ENCODE measurements at regions not wholly inside any gene's neighbourhood (a gene's known extent, or its start where the extent isn't known, plus 50 kb on each side); places are given as distances from the start of the nearest gene placed in this dataset.

DNA sequence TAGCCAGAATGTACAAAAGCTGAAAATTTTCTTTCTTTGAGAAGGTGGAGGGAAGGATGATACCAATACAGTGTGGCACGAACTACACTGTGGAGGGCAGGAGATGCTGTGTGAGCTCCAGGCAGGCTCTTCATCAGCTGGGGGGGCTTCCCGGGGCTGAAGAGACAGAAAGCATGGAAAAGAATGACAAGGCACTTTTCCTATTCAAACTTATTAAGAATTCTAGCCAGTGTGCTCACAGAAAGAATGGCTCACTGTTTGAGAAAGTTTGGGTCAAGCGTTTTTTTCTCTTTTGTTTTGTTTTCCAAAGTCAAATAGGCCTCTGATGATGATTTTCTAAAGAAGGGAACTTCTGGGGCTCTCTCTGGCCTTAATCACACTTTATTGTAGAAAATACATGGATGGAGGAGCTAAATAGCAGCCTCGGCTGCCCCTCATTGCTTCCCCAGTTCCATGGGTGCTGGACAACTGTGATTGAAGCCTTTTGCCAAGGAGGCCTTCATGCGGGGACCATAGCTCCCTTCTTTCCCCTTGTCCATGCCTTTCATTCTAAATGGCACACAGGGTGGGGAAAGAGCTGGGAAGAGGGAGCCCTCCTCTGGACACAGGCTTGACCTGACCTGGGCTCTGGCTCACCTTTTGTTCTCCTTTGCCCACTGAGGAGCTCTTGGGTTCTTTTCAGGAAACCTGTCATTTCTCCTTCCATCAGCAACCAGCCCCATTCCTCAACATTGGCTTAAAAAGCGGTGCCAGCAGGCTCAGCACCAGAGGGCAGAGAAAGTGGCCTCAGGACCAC, 130.6 kb downstream of the TDRD15 start:
- no peak for DNase-seq

DNA sequence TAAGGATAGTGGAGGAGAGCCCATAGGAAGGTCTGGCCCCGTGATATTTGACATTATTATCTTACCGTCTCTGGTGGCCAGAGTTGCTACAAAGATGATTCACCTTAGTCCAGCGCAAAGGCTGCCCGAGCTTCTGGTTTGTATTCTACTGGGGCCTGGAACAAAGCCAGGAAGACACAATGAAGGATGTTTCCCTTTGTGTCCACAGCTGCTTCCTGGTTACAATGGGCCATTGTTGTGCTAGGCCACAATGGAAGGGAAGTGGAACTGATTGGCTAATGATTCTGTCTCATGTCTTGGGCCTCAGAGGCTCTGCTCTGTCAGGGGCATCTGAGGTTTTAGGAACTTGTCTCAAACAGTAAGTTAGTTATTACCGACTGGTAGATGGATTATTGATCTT, 132.2 kb downstream of the TDRD15 start:
- DNase-seq: peak; percentile 80

DNA sequence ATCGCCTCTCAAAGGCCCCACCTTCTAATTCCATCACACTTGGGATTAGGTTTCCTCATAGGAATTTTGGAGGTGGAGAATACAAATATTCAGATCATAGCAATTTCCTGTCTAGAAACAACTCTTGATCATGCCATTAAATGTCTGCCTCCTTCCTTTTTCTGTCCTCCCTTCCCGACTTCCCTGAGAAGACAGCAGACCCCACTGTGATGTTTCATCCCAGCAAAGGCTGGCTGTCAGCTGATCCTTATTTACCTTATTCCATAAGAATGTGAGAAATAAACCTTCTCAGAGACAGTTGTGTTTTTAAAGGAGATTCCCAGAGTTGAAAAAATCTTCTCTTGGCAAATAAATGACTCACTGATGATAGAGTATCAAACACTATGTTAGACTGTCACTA, 133.9 kb downstream of the TDRD15 start:
- no peak for DNase-seq

DNA sequence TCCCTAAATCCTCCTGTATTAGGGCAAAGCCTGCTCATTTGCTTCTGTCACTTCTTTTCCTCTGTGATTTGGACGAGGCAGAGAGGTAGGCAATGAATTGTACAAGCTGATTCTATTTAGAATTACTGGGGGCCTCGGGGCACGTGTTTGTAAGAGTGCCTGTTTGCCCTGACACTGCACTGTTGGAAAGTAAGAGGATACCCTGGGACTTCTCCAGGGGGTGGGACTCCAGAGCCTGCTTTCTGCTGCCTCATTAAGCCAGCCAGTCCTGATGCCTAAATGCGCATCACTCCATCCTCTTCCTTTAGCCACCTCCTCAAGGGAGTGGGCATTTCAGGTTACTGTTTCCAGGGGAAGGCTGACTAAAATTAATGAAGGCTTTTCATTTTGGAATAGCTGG, 134.3 kb downstream of the TDRD15 start:
- DNase-seq: no peak

DNA sequence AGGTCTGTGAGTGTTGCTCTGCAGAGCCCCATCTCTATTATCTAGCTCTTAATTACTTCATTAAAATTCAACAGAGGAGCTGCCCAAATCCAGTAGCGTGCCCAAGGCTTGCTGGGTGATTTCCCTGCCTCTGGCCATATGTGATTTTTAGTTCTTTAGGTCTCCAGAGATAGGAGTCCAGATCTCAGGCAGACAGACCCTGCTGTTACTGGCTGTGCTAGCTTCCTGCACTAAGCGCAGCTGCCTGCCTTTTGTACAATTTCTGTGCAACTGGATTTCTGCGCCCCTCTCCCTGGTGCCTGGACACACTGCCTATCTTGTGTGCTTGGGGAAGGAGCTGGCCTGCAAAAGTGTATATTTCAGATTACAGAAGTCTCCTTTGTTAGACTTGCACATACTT, 136.5 kb downstream of the TDRD15 start:
- no peak for DNase-seq

DNA sequence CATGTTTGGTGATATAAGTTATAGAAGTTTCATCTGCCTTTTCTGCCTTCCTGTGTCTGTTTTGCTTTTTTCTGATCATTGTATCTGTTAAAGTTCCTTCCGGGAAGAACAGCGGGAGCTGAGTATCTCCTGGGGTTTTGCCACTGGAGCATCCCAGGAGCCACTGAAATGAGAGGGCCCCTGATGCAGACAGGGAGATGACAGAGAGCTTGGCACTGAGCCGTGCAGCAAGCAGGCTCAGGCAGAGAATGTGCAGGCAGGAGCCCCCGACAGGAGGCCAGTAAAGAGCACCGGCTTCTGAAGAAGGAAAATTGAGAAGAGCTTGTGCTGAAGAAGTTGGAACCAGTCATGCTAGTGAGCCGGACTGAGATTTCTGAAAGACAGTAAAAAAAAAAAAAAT, 137.8 kb downstream of the TDRD15 start:
- no peak for DNase-seq

DNA sequence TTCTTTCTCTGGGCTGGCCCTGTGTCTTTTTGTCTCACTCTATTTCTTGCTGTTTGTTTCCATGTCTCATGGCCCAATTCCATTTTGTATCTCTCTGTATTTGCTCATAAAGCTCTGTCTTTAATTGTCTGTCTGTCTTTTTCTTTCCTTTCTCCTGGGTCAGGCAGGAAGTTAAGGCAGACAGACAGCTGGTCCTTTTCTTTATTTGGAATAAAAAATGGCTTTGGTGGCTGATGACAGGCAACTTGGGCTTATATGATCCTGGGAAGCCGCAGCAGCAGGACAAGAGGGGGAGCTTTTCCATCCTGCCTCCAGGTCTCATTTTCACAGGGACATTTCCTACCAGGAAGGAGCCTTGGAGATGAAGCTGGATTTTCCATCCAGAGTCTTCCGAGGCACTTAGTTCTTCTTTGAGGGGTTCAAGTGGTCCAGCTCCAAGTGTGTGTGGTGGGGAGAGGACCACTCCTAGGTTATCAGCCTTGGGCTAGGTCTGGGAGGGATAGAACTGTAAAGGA, 138.7 kb downstream of the TDRD15 start:
- DNase-seq: no peak

DNA sequence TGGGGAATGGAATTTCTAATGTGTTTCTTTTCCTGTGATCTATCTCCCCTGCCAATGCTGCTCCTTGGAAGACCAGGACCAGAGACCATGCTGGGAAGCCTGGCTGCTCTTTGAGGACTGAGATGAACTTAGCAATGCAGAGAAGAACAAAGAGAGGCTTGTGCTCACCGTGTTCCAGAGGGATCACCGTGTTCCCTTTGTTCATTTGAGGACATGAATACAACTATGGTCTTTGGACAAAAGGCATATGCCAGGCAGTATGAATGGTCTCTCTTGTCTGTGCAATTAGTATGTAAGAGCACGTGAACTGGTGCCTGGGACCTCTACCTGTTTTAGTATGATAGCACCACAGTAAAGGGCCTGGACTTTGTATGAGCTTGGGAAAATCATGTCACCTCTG, 139.9 kb downstream of the TDRD15 start:
- no peak for DNase-seq

DNA sequence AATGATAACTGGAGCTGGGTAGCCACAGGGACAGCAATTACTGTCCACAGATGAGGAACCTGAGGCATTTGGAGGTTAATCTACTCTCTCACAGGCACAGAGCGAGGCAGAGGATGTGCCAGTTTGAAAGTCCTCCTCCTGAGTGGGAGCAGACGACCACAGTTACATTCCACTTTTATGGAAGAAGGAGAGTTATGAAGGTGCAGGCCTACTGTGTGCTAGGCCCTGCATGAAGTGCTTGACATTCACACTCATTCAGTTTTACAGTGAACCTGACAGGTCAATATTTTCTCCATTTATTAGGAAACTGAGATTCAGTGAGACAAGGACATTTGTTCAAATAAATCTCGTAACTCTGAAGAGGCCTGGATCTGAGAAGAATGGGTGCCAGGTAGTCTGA, 142.0 kb downstream of the TDRD15 start:
- no peak for DNase-seq

DNA sequence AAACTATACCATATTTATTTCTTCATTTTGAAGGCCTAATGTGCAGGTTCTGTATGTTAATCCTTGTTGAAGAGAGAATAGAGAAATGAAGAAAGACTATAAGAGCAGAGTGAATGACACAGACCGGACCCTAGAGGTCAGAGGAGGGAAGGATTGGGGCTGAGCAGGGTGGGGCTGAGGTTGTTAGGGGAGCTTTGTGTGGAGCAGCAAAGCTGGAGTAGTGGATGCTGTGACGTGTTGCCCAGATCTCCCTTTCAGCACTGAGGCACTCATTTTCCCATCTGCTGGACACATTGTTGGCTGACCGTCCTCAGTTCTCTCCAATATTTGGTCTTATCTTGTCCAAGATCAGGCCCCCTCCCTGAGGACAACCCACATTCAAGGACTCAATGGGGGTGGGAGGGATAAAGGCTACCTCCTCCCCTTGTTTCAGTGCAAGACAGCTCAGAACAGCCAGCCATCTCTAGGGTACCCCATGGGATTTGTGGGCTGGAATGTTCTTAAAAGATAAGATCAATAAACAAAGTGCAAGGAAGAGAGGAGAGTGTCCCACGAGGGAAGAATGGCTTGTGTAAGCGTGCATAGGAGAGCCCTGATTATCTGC, 143.6 kb downstream of the TDRD15 start:
- no peak for DNase-seq

DNA sequence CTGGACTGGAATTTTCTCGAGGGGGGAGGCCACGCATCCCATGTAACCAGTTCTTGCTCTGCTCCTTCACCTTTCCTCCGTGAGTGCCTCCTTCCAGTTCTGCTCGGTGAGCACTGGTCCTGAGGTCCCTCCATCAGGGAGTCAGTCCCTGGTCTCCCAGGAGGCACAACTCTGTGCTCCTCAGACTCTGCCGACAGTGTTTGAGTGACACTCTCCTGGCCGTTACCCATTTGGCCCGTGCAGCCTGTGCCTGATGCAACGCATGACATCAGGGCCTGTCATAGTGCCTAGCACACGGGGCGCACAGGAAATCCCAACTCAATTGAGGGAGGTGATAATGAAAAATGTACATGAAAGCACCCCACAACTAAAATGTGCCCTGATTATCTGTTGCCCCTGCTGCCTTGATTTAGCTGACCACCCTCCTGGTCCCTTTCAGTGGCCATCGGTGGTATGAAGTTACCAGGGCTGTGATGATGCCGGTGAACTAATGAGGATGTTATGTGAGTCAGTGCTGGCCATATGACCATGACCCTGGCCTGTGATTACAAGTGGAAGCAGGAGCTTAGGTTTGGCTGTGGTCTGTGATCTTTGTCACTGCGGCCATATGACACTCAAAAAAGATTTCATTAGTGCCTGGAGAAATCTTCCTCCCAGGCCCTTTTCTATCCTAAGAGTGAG, 144.6 kb downstream of the TDRD15 start:
- no peak for DNase-seq

DNA sequence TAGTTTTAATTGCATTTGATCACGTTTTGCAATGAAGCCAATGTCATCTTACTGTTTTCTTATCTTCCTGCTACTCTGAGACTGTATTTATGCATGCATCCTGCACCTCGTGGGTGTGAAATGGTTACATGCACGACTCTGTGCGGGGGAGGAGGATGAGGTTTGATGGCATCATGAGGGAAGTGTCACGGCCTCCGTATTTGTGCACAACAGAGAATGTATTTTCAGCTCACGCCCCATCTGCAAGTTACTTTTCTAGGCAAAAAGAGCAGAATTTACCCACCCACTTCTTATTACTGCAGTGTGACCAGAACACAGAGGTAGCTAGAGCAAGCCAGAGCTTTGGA, 145.1 kb downstream of the TDRD15 start:
- no peak for DNase-seq

DNA sequence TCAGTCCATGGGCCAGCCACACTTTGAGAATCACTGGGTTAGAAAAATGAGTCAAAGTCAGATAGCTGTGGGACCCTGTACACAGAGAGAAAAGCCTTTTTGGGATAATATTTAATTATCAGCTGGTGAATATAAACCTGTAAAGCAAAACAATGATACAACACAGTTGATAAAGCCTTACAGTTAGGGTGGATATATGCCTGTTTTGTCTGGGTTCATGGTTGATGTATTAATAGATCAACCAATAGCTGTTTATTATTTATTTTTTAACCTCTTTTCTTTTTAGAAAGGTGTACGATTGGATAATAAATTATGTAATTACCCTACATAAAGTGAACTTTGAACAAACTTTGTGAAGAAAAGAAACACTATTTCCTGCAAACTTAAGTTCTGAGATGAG, 145.6 kb downstream of the TDRD15 start:
- DNase-seq: no peak

DNA sequence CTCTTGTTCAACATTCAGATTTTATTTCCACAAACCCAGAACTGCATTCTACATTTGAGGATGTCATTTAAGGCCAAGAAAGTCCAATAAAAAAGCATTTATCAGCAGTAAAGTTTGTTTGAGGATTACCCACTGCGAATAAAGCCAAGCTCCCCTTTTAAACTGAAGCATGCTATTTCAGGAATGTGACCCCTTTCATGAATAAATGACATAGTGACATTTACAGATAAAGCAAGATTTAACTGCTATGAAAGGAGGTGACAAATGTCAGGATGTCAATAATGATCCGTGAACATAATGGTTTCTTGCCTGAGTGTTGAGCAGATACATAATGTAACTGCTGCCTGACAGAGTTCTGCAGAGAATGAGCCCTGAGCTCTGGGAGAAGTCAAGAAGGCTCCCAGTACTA, 146.3 kb downstream of the TDRD15 start:
- DNase-seq: no peak

DNA sequence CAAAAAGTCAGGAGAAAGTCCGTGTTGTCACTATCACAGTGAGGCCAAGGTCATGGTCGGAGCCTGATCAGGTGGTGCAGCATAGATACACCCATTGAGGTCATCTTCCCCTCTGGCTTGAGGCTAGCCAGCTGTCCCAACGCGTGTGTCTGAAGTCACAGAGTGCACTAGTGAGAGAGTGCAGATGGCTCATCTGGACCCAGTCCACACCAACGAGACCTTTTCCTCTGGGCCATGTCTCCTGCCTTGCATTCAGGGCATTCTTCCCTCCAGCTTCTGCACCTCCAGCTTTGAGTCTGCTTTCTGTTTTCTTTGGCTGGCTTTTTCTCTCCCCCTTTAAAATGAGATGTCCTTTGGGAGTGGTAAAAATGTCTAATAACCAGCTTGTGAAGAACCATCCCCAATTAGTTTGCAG, 146.9 kb downstream of the TDRD15 start:
- no peak for DNase-seq

DNA sequence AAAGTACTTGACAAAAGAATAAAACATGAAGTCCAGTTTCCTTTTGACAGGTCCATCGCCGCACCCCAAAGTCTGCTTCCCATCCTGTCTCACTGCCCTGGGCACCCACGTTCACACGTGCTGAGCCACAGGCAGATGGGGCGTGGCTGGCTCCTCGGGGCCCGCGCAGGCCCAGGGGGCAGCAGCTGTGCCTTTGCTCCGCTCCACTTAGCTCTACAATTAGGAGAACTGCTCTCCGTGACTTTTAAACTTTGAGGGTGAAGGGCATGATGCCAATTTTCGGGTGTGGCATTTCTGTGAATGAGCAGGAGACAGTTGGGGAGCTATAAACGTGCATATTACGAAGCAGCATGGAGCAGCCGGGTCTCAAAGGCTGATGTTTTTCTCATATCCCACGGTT, 152.4 kb downstream of the TDRD15 start:
- no peak for DNase-seq

DNA sequence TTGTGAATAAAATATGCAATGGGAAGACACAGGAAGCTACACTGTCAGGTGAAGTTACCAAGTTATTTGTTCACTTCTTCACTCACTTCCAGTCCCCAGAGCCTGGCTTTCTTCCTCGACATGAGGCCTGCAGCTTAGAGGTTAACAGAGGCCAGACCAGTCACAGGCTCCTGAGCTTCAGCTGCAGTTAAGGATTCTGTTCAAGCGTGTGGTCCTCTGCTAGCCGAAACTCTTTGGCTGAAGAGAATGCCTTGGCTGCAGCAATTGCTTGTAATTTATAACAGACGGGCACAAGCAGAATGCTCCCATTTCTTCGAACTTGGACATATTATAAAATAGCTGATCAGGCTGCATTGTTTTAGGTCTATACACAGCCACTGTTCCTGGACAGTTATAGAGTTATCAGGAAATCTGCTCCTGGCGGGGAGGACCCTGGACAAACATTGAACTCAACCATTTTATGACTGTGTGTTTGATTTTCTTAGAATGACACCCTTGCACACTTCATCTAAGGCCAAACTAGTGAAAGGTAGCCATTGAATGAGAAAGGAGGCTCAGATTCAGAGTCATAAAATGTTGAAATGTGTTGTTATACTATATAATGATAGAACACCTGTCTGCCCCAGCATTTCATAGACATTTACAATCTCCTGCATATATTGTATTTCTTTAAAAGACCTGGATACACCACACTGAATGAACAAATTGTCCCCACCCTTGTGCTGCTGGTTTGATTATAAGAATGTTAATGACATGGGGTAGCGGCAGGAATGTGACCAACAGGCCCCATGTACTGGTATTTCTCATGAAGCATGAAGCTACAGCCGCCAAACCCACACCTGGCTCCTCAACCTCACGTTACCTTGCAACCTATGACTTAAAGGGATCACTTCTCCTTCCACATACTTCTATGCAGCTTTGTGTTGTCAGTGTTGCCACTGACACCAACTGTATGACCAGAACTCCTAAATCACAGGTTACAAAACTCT, 153.6 kb downstream of the TDRD15 start:
- no peak for DNase-seq

DNA sequence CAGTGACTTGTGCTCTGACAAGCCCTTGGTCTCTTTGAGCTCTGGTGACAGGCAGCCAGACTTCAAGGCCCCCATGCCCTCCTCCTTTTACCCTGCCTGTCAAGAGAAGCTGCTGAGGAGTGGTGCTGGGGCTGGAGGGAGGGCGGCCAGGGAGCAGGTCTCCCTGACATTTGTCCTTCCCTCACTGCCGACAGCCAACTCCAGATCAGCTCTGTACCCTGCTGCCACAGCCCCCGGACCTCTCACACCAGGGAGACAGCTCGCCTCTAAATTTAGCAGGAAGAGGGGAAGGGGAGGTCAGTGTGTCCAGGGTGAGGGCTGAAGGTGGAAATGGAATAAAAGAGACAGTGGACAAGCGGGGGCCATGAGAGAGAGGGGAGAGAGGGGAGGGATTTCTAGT, 155.8 kb downstream of the TDRD15 start:
- DNase-seq: no peak

DNA sequence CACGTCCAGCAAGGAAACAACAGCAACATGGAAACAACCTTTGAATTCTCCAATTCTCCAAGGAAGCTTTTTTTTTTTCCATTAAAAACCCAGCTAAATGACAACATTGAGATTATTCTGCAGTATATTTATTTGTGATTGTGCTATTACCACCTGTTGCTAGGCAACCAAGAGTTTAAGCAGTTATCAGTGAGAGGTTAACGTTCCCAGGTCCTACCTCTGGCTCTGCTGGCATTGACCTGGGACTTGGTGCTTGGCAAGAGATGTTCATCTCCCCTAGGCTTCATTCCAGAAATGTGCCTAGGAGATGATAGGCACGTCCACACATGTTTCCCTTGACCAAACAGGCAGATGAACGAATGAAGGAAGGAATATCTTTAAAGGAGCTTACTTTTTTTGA, 157.0 kb downstream of the TDRD15 start:
- DNase-seq: no peak

DNA sequence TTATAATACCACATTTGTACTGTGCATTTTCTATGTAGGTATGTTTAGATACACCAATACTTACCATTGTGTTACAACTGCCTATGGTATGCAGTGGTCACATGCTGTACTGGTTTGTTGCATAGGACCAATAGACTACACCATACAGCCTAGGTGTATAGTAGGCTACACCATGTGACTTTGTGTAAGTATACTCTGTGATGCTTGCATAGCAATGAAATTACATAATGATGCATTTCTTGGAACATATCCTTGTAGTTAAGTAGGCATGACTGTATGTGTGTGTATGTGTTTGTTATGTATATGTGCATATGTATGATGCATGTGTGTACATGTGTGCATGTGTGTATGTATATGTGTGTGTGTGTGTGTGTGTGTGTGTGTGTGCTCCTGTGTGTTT, 157.6 kb downstream of the TDRD15 start:
- DNase-seq: no peak

DNA sequence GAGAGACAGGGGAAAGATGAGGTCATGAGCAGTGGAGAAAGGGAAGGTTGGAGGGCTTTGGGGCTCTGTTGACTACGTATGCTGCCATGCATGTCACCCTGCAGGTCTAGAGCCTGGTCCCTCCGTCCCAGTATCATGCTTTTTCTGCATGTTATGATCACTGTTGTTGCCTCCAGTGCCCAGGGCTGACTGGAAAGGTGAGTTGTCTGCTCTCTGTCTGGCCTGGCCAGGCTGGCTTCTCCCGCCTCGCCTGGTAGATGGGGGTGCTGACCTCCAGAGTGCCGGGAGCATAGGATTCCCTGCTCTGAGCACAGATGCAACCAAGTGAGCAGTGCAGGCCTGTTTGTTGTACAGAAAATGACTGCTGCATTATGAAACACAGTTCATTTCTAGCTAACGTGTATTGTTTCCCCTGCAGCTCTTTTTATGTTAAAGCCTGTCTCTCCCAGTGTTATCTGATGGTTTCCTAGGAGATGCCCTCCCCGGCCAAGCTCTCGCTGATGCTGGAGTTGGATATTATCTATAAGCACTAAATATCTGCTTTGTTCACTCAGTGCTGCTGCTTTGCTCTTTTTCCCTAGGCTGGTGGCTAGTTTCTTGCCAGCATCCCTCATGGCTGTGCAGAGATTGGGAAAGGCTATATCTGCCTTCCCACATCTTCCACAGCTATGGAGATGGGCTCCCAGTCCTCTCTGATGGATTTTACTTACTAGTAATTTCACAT, 158.2 kb downstream of the TDRD15 start:
- DNase-seq: no peak

DNA sequence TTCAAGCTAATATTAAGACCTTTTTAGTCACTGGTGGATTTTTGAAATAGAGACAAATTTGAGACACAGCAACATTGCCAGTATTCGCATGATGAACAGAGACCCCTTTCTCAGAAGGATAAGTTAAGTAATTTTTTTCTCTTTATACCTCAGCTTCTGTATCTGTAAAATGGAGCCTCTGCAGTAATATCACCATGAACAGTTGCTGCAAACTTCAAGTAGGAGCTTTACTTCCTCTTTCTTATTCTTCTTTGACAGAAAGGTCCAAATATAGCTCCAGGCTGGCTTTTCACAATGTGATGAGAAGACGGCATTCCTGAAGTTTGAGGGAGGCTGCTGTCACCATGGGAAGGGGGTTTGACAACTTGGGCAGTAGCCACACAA, 158.7 kb downstream of the TDRD15 start:
- no peak for DNase-seq
